OCI-LY1 (cell line): ENCODE measurements at regions not wholly inside any gene's neighbourhood (a gene's known extent, or its start where the extent isn't known, plus 50 kb on each side); places are given as distances from the start of the nearest gene placed in this dataset.

ENCODE experiments used
- H2AFZ ChIP-seq: fragments of 200-600 bp; sonication (generic), shearing (Covaris generic); 2 replicates; pipeline ENCODE4 v1.6.0; 2014; ENCODE audit warnings: antibody characterized with exemption, mild to moderate bottlenecking, low read length
- H3F3A ChIP-seq: fragments of 200-600 bp; sonication (generic), shearing (Covaris generic); 2 replicates; pipeline ENCODE4 v1.6.0; 2014; ENCODE audit warnings: mild to moderate bottlenecking, antibody characterized with exemption, low read length, moderate library complexity; ENCODE audit not compliant: insufficient read depth
- H3K27ac ChIP-seq: fragments of 200-600 bp; sonication (generic); 2 replicates; pipeline ENCODE4 v1.5.1; 2014; ENCODE audit warnings: low read length, mixed run types, mild to moderate bottlenecking, low read depth; ENCODE audit not compliant: poor library complexity, severe bottlenecking
- H3K27me3 ChIP-seq: fragments of 200-600 bp; sonication (generic); 2 replicates; pipeline ENCODE4 v1.6.0; 2014; ENCODE audit warnings: antibody characterized with exemption, mild to moderate bottlenecking, low read length, moderate library complexity; ENCODE audit not compliant: insufficient read depth
- H3K36me3 ChIP-seq: fragments of 200-600 bp; sonication (generic); 2 replicates; pipeline ENCODE4 v1.6.1; 2014; ENCODE audit warnings: mild to moderate bottlenecking, antibody characterized with exemption, low read length, moderate library complexity, mixed read lengths; ENCODE audit not compliant: insufficient read depth
- H3K4me1 ChIP-seq: fragments of 200-600 bp; sonication (generic); 2 replicates; pipeline ENCODE4 v1.5.1; 2014; ENCODE audit warnings: mild to moderate bottlenecking, low read length, moderate library complexity; ENCODE audit not compliant: insufficient read depth, severe bottlenecking
- H3K4me2 ChIP-seq: fragments of 200-600 bp; sonication (generic), shearing (Covaris generic); 2 replicates; pipeline ENCODE4 v1.6.1; 2014; ENCODE audit warnings: low read length
- H3K4me3 ChIP-seq: fragments of 200-600 bp; sonication (generic); 2 replicates; pipeline ENCODE4 v1.5.1; 2014; ENCODE audit warnings: low read length, low read depth, mild to moderate bottlenecking, mixed read lengths; ENCODE audit not compliant: poor library complexity, severe bottlenecking
- H3K79me2 ChIP-seq: fragments of 200-600 bp; shearing (Covaris generic); 2 replicates; pipeline ENCODE4 v1.6.1; 2016; ENCODE audit warnings: mixed run types, low read length, mixed read lengths; ENCODE audit not compliant: insufficient read depth
- H3K9ac ChIP-seq: fragments of 200-600 bp; sonication (generic), shearing (Covaris generic); 2 replicates; pipeline ENCODE4 v1.6.1; 2014; ENCODE audit warnings: mild to moderate bottlenecking, low read length, mixed read lengths
- H3K9me2 ChIP-seq: fragments of 200-600 bp; sonication (generic), shearing (Covaris generic); 2 replicates; pipeline ENCODE4 v1.6.1; 2014; ENCODE audit warnings: low read depth, mild to moderate bottlenecking, low read length, mixed read lengths
- H3K9me3 ChIP-seq: fragments of 200-600 bp; shearing (Covaris generic); 2 replicates; pipeline ENCODE4 v1.6.1; 2014; ENCODE audit warnings: low read length, mixed read lengths
- H4K20me1 ChIP-seq: fragments of 200-600 bp; sonication (generic), shearing (Covaris generic); 2 replicates; pipeline ENCODE4 v1.6.0; 2016; ENCODE audit warnings: mild to moderate bottlenecking, low read length; ENCODE audit not compliant: insufficient read depth
- EZH2 ChIP-seq: fragments of 200-600 bp; sonication (generic), shearing (Covaris generic); IDR thresholded peaks from 2 replicates; pipeline ENCODE4 v1.8.0; 2017; ENCODE audit warnings: borderline replicate concordance, mixed run types, mild to moderate bottlenecking, antibody characterized with exemption, low read length, moderate library complexity, mixed read lengths
- TF ChIP-seq, protein P1 (sequence below): fragments of 200-600 bp; sonication (generic), shearing (Covaris generic); IDR thresholded peaks from 2 replicates; pipeline ENCODE4 v1.5.1; 2017; ENCODE audit warnings: mild to moderate bottlenecking, antibody characterized with exemption, low read length, moderate library complexity, mixed read lengths

DNA sequence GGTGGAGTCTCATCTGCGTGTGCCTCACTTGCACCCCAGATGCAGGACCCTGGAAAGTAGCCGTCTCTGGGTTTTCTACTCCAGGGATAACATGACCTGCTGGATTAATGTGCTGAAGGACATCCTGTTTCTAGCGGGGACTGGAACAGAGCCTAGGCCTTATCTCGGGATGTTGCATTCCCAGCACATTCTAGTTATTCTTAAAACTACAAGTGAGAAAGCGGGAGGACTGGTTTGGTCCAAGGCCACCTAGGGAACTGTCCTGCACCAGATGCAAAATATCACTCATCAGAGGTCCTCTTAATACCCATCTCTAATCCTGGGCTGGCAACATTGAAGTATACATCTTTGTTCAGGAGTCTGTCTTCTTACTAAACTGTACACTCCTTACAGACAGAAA is 179.9 kb downstream of the ZC3H11B start:
- H4K20me1 ChIP-seq: no peaks in the 10 kb centered on the region
- no peak overlapping the region for H3K4me2 ChIP-seq
- no peaks in the 10 kb centered on the region for H3K4me1 ChIP-seq
- H3K27ac ChIP-seq: no peak overlapping the region
- H3K9me3 ChIP-seq: no peaks in the 10 kb centered on the region
- no peaks in the 10 kb centered on the region for H3K9me2 ChIP-seq
- no peak overlapping the region for H3K4me3 ChIP-seq
- H3F3A ChIP-seq: no peaks in the 10 kb centered on the region
- no peaks in the 10 kb centered on the region for H3K36me3 ChIP-seq
- H3K79me2 ChIP-seq: no peaks in the 10 kb centered on the region
- no peaks in the 10 kb centered on the region for H3K27me3 ChIP-seq
- TF ChIP-seq, protein P1, sequence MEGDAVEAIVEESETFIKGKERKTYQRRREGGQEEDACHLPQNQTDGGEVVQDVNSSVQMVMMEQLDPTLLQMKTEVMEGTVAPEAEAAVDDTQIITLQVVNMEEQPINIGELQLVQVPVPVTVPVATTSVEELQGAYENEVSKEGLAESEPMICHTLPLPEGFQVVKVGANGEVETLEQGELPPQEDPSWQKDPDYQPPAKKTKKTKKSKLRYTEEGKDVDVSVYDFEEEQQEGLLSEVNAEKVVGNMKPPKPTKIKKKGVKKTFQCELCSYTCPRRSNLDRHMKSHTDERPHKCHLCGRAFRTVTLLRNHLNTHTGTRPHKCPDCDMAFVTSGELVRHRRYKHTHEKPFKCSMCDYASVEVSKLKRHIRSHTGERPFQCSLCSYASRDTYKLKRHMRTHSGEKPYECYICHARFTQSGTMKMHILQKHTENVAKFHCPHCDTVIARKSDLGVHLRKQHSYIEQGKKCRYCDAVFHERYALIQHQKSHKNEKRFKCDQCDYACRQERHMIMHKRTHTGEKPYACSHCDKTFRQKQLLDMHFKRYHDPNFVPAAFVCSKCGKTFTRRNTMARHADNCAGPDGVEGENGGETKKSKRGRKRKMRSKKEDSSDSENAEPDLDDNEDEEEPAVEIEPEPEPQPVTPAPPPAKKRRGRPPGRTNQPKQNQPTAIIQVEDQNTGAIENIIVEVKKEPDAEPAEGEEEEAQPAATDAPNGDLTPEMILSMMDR: no peak
- TF ChIP-seq EZH2: no peak
- no peak overlapping the region for H3K9ac ChIP-seq
- no peak overlapping the region for H2AFZ ChIP-seq

DNA sequence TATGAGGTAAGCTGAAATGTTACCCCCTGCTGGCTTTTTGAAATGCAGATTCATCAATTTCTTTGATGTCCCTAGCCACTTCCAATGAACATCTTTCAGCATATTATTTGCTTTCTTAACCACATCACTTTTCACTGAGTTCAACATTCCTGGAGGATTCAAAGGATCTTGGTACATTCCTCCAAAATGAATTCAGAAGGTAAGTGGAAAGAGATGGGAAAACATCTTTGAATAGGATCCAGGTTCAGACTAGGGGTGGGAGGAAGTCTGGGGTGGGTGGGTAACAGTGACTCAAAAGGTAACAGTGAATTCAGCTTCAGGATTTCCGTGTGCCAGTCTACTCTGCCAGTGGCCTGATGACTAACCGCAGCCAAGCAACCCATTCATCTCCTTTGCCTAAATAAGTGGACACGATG is 180.7 kb downstream of the ZC3H11B start:
- Histone ChIP-seq H4K20me1 (no peaks in the 10 kb centered on the region), H3F3A (no peaks in the 10 kb centered on the region), H2AFZ (no peak overlapping the region), H3K79me2 (no peaks in the 10 kb centered on the region), H3K4me2 (no peak overlapping the region), H3K27me3 (no peaks in the 10 kb centered on the region), H3K36me3 (no peaks in the 10 kb centered on the region), H3K9me2 (no peaks in the 10 kb centered on the region), H3K27ac (no peak overlapping the region), H3K9me3 (no peaks in the 10 kb centered on the region), H3K4me1 (no peaks in the 10 kb centered on the region), H3K9ac (no peak overlapping the region), H3K4me3 (no peak overlapping the region)
- no peak for TF ChIP-seq EZH2
- TF ChIP-seq, protein P1: no peak

DNA sequence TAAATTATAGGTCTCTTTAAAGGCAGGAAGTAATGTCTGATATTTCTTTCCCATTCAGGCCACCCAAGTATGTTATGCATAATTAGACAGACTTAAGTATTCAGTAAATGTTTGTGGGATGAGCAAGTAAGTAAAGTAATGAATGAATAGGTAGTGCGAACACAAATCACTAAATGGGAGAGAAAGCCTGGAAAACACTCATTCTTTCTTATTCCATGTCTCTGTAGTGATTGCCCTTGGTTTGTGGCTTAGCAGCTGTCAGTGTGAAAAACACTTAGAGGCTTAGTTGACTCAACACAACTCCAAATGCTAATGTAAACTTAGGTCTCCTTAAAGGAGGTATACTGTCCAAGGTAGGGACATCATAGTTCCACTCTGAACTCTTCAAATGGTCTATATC is 182.5 kb downstream of the ZC3H11B start:
- H4K20me1 ChIP-seq: no peaks in the 10 kb centered on the region
- H3K27ac ChIP-seq: no peak overlapping the region
- H3K9ac ChIP-seq: no peak overlapping the region
- no peaks in the 10 kb centered on the region for H3K79me2 ChIP-seq
- no peaks in the 10 kb centered on the region for H3K9me2 ChIP-seq
- no peaks in the 10 kb centered on the region for H3F3A ChIP-seq
- no peaks in the 10 kb centered on the region for H3K9me3 ChIP-seq
- H3K36me3 ChIP-seq: no peaks in the 10 kb centered on the region
- TF ChIP-seq, protein P1: no peak
- TF ChIP-seq EZH2: no peak
- H2AFZ ChIP-seq: no peak overlapping the region
- no peak overlapping the region for H3K4me2 ChIP-seq
- no peaks in the 10 kb centered on the region for H3K4me1 ChIP-seq
- H3K4me3 ChIP-seq: no peak overlapping the region
- H3K27me3 ChIP-seq: no peaks in the 10 kb centered on the region
